ENCODE measurements at regions not wholly inside any gene's neighbourhood (a gene's known extent, or its start where the extent isn't known, plus 50 kb on each side); places are given as distances from the start of the nearest gene placed in this dataset.
"Not testable (repeated sequence)": the region's sequence is repeated elsewhere in the genome, so short reads cannot be mapped to it uniquely, and the experiment has no call there.

DNA sequence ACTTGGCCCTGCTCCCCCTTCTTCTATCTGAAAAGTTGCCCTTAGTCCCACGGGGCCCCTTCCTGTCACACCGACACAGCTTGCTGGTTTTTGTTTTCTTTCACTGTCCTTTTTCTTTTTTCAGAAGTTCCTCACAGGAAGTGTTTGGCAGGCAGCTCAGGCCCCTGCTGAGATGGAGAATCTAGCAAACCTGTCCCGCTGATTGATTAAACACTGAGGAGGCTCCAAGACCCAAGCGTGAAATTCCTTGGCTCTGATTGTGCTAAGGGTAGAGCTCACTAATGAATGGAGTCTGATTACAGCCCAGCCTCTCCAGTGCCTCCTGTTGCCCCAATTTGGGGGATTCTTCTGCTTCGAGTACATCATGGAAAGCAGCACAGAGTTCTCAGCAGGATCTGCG is 365.9 kb upstream of the MEX3C start:
- no peak overlapping the region for H3K4me3 ChIP-seq (ENCODE audit: low read depth, low read length)
- TF ChIP-seq, protein P1, sequence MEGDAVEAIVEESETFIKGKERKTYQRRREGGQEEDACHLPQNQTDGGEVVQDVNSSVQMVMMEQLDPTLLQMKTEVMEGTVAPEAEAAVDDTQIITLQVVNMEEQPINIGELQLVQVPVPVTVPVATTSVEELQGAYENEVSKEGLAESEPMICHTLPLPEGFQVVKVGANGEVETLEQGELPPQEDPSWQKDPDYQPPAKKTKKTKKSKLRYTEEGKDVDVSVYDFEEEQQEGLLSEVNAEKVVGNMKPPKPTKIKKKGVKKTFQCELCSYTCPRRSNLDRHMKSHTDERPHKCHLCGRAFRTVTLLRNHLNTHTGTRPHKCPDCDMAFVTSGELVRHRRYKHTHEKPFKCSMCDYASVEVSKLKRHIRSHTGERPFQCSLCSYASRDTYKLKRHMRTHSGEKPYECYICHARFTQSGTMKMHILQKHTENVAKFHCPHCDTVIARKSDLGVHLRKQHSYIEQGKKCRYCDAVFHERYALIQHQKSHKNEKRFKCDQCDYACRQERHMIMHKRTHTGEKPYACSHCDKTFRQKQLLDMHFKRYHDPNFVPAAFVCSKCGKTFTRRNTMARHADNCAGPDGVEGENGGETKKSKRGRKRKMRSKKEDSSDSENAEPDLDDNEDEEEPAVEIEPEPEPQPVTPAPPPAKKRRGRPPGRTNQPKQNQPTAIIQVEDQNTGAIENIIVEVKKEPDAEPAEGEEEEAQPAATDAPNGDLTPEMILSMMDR (IDR thresholded peaks at IDR 0.05; ENCODE audit: control insufficient read depth, extremely low read depth, insufficient read depth) = no peak
- DNase-seq (ENCODE audit: low read depth) = no peak

- DNase-seq (ENCODE audit: low read depth) = no peak
- TF ChIP-seq, protein P1 (IDR thresholded peaks at IDR 0.05; ENCODE audit: control insufficient read depth, extremely low read depth, insufficient read depth) = no peak
- no peak overlapping the region for H3K4me3 ChIP-seq (ENCODE audit: low read depth, low read length)
Observed at GRCh38 chr18:51568151-51568550, 370.7 kb upstream of the MEX3C start.

DNA sequence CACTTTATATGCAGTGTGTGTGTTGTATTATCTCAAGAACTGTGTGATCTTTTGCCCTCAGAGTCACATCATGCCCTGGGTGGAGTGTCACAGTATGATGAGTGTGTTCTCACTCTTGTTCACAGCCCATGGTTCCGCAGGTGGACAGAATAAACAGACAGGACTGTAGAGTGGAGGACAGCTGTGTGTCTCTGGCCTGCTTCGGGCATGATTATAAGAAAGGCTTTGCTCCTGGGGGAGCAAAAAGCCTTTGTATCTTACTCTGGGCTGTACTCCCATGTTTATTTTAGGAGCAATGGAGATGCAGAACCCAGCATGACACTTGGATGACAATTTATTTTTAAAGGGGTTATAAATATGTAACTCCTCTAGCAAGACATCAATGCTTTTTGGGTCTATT is 371.7 kb upstream of the MEX3C start:
- TF ChIP-seq, protein P1 (IDR thresholded peaks at IDR 0.05; ENCODE audit: control insufficient read depth, extremely low read depth, insufficient read depth) = no peak
- no peak for DNase-seq (ENCODE audit: low read depth)
- H3K4me3 ChIP-seq (ENCODE audit: low read depth, low read length) = no peak overlapping the region

GRCh38 chr18:51569561-51569960 is 372.1 kb upstream of the MEX3C start:
- no peak overlapping the region for H3K4me3 ChIP-seq (ENCODE audit: low read depth, low read length)
- no peak for DNase-seq (ENCODE audit: low read depth)
- TF ChIP-seq, protein P1 (IDR thresholded peaks at IDR 0.05; ENCODE audit: control insufficient read depth, extremely low read depth, insufficient read depth) = no peak

DNA sequence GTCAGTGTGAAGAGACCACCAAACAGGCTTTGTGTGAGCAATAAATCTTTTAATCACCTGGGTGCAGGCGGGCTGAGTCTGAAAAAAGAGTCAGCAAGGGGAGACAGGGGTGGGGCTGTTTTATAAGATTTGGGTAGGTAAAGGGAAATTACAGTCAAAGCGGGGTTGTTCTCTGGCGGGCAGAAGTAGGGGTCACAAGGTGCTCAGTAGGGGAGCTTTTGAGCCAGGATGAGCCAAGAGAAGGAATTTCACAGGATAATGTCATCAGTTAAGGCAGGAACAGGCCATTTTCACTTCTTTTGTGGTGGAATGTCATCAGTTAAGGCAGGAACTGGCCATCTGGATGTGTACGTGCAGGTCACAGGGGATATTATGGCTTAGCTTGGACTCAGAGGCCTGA is 372.6 kb upstream of the MEX3C start:
- H3K4me3 ChIP-seq (ENCODE audit: low read depth, low read length); DNase-seq (ENCODE audit: low read depth): not testable (repeated sequence)

DNA sequence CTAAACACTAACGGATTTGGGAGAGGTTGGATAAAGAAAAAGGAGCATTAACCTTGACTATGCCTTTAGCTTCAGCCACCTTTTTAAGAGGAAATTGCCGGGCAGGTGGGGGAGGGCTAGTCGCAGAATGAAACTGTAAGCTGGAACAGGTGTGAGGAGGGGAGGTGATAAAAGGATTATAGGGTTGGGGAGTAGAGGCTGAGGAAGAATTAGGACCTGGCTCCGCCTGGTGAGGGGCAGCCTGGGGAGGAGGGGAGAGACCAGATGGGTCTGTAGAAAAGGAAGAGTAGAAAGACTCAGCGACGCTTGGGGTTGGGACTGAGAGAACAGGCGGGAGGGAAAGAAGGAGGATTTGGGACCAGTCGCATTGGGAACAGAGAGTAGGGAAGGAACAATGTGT is 376.4 kb upstream of the MEX3C start:
- not testable (repeated sequence) for DNase-seq (ENCODE audit: low read depth); H3K4me3 ChIP-seq (ENCODE audit: low read depth, low read length)

- TF ChIP-seq, protein P1 (IDR thresholded peaks at IDR 0.05; ENCODE audit: control insufficient read depth, extremely low read depth, insufficient read depth) = no peak
- no peak for DNase-seq (ENCODE audit: low read depth)
- no peak overlapping the region for H3K4me3 ChIP-seq (ENCODE audit: low read depth, low read length)
Observed at GRCh38 chr18:51575171-51575570, 377.7 kb upstream of the MEX3C start.

DNA sequence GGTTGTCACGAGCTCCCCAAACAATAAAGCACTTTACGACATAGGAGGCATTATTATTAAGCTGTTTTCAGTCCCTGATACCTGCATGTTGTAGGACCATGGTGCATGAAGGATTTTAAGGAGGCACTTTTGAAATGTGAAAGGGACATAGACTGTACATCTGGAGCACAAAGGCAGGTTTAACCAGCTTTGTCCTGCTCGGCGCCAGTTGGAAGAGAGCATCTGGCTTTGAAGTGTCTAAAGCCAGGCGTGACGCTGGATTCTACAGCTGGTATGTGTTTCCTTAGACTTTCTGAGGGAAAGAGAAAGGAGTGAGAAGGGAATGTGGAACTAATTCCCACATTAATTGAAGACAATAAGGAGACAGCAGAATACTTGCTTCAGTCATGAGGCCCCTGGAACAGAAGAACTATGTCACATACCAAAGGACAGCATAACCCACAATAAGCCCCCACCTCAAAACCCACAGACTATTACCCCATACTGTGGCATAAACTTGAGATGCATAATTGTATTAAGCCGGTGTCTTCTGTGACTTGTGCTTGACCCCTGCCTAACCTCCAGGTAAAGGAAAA is 381.0 kb upstream of the MEX3C start:
- TF ChIP-seq, protein P1 (IDR thresholded peaks at IDR 0.05; ENCODE audit: control insufficient read depth, extremely low read depth, insufficient read depth) = no peak
- H3K4me3 ChIP-seq (ENCODE audit: low read depth, low read length) = no peak overlapping the region
- no peak for DNase-seq (ENCODE audit: low read depth)

Data from LNCaP clone FGC (cell line).